H1 (cell line): ENCODE measurements at regions not wholly inside any gene's neighbourhood (a gene's known extent, or its start where the extent isn't known, plus 50 kb on each side); places are given as distances from the start of the nearest gene placed in this dataset.

Experiments
- BACH1 ChIP-seq: IDR thresholded peaks from 2 replicates; pipeline ENCODE4 v1.6.1; 2012; ENCODE audit warnings: low read length, improper control_type of control experiment
- CHD2 ChIP-seq: IDR thresholded peaks from 2 replicates; pipeline ENCODE4 v1.6.1; 2012; ENCODE audit warnings: low read length, improper control_type of control experiment
- FOSL1 ChIP-seq: IDR thresholded peaks from 2 replicates; pipeline ENCODE4 v1.6.1; 2011; ENCODE audit warnings: mild to moderate bottlenecking, low read depth, low read length, moderate library complexity; ENCODE audit not compliant: insufficient read depth
- JUND ChIP-seq: IDR thresholded peaks from 2 replicates; pipeline ENCODE4 v1.6.1; 2011; ENCODE audit warnings: mild to moderate bottlenecking, improper control_type of control experiment, low read length
- NANOG ChIP-seq: IDR thresholded peaks from 2 replicates; pipeline ENCODE4 v1.6.1; 2011; ENCODE audit warnings: low read length, low read depth, mild to moderate bottlenecking, inconsistent platforms; ENCODE audit not compliant: insufficient read depth, poor library complexity, severe bottlenecking
- POLR2AphosphoS5 ChIP-seq: IDR thresholded peaks from 2 replicates; pipeline ENCODE4 v1.6.1; 2011; ENCODE audit warnings: low read depth, low read length
- RBBP5 ChIP-seq: IDR thresholded peaks from 2 replicates; pipeline ENCODE4 v1.7.1; 2012; ENCODE audit warnings: low read depth, mild to moderate bottlenecking, inconsistent platforms, low read length, moderate library complexity, borderline replicate concordance
- SAP30 ChIP-seq: fragments of 300-600 bp; sonication (generic); IDR thresholded peaks from 2 replicates; pipeline ENCODE4 v1.7.1; 2012; ENCODE audit warnings: low read length, moderate library complexity, mild to moderate bottlenecking, inconsistent platforms; ENCODE audit not compliant: insufficient read depth, insufficient replicate concordance
- SP1 ChIP-seq: IDR thresholded peaks from 2 replicates; pipeline ENCODE4 v1.6.1; 2011; ENCODE audit warnings: low read depth, low read length
- SP4 ChIP-seq: IDR thresholded peaks from 2 replicates; pipeline ENCODE4 v1.6.1; 2012; ENCODE audit warnings: low read length, inconsistent platforms
- SUZ12 ChIP-seq: fragments of 200-600 bp; sonication (generic); IDR thresholded peaks from 2 replicates; pipeline ENCODE4 v1.6.1; 2012; ENCODE audit warnings: mild to moderate bottlenecking, inconsistent platforms, low read length, moderate library complexity, mixed read lengths
- TEAD4 ChIP-seq: IDR thresholded peaks from 2 replicates; pipeline ENCODE4 v1.6.1; 2012; ENCODE audit warnings: low read depth, low read length, inconsistent platforms, mixed read lengths
- TF ChIP-seq, protein P1 (sequence below): fragments of 300-600 bp; sonication (generic); IDR thresholded peaks from 2 replicates; pipeline ENCODE4 v1.7.1; 2012; ENCODE audit warnings: low read length, moderate library complexity, mild to moderate bottlenecking, inconsistent platforms; ENCODE audit not compliant: insufficient replicate concordance

DNA sequence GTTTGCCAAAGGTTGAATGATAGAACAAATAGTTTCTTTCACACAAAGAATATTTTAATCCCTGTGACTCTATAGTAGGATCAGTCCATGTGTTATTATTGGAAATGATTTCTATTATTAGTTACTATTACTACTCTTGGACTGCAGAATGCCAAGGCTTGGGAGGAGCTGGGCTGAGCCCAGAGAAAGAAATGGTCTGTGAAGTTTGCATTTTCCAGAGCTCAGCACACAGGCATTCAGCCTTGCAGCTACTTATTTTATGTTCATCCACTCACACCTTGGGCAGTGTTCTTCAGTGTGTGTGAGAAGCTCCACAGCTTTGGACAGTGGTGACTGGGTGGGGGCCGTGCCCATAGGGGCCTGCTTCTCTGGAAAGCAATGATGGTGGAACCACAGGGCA, 583.1 kb downstream of the CCDC171 start (continued):
- TF ChIP-seq, protein P1, sequence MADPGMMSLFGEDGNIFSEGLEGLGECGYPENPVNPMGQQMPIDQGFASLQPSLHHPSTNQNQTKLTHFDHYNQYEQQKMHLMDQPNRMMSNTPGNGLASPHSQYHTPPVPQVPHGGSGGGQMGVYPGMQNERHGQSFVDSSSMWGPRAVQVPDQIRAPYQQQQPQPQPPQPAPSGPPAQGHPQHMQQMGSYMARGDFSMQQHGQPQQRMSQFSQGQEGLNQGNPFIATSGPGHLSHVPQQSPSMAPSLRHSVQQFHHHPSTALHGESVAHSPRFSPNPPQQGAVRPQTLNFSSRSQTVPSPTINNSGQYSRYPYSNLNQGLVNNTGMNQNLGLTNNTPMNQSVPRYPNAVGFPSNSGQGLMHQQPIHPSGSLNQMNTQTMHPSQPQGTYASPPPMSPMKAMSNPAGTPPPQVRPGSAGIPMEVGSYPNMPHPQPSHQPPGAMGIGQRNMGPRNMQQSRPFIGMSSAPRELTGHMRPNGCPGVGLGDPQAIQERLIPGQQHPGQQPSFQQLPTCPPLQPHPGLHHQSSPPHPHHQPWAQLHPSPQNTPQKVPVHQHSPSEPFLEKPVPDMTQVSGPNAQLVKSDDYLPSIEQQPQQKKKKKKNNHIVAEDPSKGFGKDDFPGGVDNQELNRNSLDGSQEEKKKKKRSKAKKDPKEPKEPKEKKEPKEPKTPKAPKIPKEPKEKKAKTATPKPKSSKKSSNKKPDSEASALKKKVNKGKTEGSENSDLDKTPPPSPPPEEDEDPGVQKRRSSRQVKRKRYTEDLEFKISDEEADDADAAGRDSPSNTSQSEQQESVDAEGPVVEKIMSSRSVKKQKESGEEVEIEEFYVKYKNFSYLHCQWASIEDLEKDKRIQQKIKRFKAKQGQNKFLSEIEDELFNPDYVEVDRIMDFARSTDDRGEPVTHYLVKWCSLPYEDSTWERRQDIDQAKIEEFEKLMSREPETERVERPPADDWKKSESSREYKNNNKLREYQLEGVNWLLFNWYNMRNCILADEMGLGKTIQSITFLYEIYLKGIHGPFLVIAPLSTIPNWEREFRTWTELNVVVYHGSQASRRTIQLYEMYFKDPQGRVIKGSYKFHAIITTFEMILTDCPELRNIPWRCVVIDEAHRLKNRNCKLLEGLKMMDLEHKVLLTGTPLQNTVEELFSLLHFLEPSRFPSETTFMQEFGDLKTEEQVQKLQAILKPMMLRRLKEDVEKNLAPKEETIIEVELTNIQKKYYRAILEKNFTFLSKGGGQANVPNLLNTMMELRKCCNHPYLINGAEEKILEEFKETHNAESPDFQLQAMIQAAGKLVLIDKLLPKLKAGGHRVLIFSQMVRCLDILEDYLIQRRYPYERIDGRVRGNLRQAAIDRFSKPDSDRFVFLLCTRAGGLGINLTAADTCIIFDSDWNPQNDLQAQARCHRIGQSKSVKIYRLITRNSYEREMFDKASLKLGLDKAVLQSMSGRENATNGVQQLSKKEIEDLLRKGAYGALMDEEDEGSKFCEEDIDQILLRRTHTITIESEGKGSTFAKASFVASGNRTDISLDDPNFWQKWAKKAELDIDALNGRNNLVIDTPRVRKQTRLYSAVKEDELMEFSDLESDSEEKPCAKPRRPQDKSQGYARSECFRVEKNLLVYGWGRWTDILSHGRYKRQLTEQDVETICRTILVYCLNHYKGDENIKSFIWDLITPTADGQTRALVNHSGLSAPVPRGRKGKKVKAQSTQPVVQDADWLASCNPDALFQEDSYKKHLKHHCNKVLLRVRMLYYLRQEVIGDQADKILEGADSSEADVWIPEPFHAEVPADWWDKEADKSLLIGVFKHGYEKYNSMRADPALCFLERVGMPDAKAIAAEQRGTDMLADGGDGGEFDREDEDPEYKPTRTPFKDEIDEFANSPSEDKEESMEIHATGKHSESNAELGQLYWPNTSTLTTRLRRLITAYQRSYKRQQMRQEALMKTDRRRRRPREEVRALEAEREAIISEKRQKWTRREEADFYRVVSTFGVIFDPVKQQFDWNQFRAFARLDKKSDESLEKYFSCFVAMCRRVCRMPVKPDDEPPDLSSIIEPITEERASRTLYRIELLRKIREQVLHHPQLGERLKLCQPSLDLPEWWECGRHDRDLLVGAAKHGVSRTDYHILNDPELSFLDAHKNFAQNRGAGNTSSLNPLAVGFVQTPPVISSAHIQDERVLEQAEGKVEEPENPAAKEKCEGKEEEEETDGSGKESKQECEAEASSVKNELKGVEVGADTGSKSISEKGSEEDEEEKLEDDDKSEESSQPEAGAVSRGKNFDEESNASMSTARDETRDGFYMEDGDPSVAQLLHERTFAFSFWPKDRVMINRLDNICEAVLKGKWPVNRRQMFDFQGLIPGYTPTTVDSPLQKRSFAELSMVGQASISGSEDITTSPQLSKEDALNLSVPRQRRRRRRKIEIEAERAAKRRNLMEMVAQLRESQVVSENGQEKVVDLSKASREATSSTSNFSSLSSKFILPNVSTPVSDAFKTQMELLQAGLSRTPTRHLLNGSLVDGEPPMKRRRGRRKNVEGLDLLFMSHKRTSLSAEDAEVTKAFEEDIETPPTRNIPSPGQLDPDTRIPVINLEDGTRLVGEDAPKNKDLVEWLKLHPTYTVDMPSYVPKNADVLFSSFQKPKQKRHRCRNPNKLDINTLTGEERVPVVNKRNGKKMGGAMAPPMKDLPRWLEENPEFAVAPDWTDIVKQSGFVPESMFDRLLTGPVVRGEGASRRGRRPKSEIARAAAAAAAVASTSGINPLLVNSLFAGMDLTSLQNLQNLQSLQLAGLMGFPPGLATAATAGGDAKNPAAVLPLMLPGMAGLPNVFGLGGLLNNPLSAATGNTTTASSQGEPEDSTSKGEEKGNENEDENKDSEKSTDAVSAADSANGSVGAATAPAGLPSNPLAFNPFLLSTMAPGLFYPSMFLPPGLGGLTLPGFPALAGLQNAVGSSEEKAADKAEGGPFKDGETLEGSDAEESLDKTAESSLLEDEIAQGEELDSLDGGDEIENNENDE: no peak
- TF ChIP-seq TEAD4 (no peak), POLR2AphosphoS5 (no peak), JUND (no peak), CHD2 (no peak), SAP30 (no peak), SP4 (no peak), SP1 (no peak), BACH1 (no peak), NANOG (no peak), RBBP5 (no peak), SUZ12 (no peak), FOSL1 (no peak)
